Tibial nerve (tissue), 3 donors: ENCODE measurements at regions not wholly inside any gene's neighbourhood (a gene's known extent, or its start where the extent isn't known, plus 50 kb on each side); places are given as distances from the start of the nearest gene placed in this dataset.
"Not testable (repeated sequence)": the region's sequence is repeated elsewhere in the genome, so short reads cannot be mapped to it uniquely, and the experiment has no call there.

Experiments
- CTCF ChIP-seq, 5 experiments: fragments of 200-600 bp in 3 of 5; fragments of 450-650 bp in 2 of 5; sonication (generic) in 3 of 5; IDR thresholded peaks; one replicate each; pipeline ENCODE4 v1.5.1; 2016 to 2019; ENCODE audit warnings: antibody characterized with exemption in 5 of 5, mild to moderate bottlenecking in 3 of 5, moderate library complexity in 2 of 5
- POLR2A ChIP-seq, 2 donors: fragments of 450-650 bp; IDR thresholded peaks; one replicate each; pipeline ENCODE4 v1.6.1; 2017; ENCODE audit warnings: antibody characterized with exemption in 2 of 2, mild to moderate bottlenecking in 2 of 2, moderate library complexity in 2 of 2

- TF ChIP-seq CTCF, POLR2A (IDR thresholded peaks at IDR 0.05): not testable (repeated sequence)
These were observed 138.2 kb upstream of the ZNF91 start for GRCh38 chr19:23533441-23533840.
